ES-I3 (cell line): ENCODE measurements at regions not wholly inside any gene's neighbourhood (a gene's known extent, or its start where the extent isn't known, plus 50 kb on each side); places are given as distances from the start of the nearest gene placed in this dataset.

Experiments
- H3K36me3 ChIP-seq: 2 replicates; pipeline ENCODE4 v1.6.1; 2013; ENCODE audit warnings: mild to moderate bottlenecking, low read length, control low read depth, moderate library complexity; ENCODE audit not compliant: insufficient read depth
- H3K4me1 ChIP-seq: 2 replicates; pipeline ENCODE4 v1.6.1; 2013; ENCODE audit warnings: mild to moderate bottlenecking, control low read depth, low read length; ENCODE audit not compliant: insufficient read depth
- H3K9ac ChIP-seq: 2 replicates; pipeline ENCODE4 v1.6.1; 2013; ENCODE audit warnings: low read depth, mild to moderate bottlenecking, low read length, moderate library complexity
- H3K9me3 ChIP-seq: 2 replicates; pipeline ENCODE4 v1.6.1; 2013; ENCODE audit warnings: mild to moderate bottlenecking, low read length, moderate library complexity; ENCODE audit not compliant: control insufficient read depth, insufficient read depth

DNA sequence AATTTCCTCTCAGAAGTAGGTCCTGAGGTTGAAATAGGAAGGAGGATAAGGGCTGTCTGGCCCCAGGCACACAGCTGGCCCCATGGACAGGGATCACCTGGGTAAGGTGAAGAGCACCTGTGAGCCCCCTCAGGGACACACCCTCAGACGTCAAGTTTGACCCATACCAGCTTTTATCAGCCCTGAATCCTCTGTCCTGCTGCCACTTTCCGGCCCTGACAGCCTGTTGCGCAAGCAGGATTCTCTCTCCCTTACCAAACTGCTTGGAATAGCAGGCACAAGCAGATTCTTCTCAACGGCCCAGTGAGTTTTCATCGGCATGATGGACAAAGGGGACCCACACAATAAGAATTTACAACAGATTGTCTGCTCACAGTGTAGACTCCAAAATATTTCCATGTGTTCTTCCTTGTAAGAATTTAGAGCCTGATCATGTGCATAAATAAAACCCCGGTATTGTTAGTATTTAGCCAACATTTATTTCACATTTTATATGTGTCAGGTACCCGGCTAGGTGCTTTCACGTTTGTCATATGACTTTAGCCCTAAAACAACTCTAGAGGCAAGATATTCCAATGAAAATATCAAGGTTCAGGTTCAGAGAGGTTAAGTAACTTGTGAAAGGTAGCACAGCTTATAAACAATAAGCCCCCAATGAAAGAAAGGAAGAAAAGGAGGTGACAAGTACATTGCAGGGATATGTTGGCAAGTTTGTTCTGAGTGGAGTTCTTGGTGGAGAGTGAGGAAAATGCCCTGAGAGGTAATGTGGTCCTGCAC, 107.2 kb upstream of the KIT start:
- Histone ChIP-seq H3K9me3 (no peaks in the 10 kb centered on the region), H3K9ac (no peak overlapping the region), H3K36me3 (no peaks in the 10 kb centered on the region), H3K4me1 (peaks cover 8% of the 10 kb centered on the region)

DNA sequence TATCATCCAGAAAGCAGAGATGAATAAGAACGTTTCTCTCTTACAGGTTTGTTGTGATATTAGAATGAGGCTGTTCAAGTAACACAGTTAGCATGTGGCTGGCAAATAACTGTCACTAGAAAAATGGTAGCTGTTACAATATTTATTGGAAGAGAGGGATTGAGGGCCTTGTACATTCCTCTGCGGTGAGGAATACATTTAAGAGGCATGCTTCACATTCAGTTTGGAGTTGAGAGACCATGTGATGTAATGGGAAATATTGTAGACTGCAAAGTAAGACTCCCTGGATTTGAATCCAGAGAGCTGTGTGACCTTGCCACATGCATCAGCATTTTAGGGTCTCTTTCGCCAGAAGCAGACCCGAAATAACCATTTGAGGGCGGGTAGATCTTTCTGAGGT, 104.8 kb upstream of the KIT start:
- Histone ChIP-seq H3K36me3 (no peaks in the 10 kb centered on the region), H3K4me1 (peaks cover under 1% of the 10 kb centered on the region), H3K9ac (no peak overlapping the region), H3K9me3 (no peaks in the 10 kb centered on the region)

DNA sequence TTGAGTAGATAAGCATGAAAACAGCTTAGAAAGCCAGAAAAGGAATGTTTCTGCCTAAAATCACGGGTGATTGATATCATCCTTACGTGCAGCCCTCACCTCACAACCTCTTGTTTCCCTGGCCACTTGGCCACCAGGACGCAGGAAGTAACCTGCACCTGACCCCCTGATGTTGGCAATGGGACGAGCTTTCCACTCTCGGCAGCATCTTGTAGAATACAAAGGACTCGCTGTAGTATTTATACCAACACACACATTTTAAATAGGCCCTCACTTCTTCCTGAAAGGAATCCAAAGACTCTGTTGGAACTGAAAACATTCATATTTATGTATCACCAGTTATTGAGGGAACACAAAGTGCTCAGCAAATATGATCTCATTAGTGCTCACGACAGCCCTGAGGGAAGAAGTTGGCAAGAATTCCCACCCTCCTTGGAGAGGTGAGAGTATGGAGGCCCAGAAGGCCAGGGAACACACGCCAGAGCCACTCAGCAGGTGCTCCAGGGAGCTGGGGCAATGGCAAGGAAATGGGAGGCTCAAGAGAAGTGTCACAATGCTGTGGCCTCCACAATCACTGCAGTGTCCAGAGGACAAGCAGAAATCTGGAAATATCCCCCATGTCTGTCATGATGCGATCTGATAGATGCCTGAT, 103.3 kb upstream of the KIT start:
- no peak overlapping the region for H3K9ac ChIP-seq

DNA sequence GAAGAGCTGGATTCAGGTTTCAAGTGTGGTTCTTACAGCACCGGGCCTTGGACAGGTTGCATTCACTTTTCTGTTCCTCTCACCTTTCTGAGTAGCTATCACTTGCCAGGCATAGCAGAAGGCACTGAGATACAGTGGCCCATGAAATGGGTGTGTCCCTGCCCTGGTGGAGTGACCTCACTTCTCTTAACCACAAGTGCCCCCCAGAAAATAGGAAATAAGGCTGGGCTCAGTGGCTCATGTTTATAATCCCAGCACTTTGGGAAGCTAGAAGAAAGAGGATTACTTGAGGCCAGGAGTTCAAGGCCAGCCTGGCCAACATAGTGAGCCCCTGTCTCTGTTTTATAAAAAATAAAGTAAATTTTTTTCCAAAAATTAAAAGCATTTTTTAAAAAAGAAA, 101.7 kb upstream of the KIT start:
- Histone ChIP-seq H3K4me1 (no peaks in the 10 kb centered on the region), H3K9ac (no peak overlapping the region)

More for the DNA sequence above, 103.3 kb upstream of the KIT start:
- H3K9me3 ChIP-seq: no peaks in the 10 kb centered on the region
- no peaks in the 10 kb centered on the region for H3K36me3 ChIP-seq
- H3K4me1 ChIP-seq: no peaks in the 10 kb centered on the region; the same call in none of the 2 replicates

DNA sequence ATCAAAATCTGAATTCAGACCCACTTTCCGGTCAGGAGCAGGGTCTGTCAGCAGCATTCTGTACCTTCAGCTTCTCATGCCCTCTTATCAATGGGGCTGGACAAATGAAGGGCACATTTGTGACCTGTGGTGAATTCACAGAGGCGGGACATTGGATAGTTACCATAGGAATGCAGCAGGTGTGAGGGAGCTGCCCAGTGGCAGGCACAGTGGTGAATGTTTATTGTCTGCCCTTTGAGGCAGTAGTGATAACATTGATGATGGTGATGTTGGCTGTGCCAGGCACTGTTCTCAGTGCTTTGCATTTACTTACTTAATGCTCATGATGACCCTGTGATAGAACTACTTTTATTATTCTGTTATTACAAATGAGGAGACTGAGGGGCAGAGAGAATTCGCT, 101.2 kb upstream of the KIT start:
- Histone ChIP-seq H3K4me1 (no peaks in the 10 kb centered on the region), H3K36me3 (no peaks in the 10 kb centered on the region), H3K9ac (no peak overlapping the region), H3K9me3 (no peaks in the 10 kb centered on the region)

More for the DNA sequence above, 101.7 kb upstream of the KIT start:
- H3K9me3 ChIP-seq: no peaks in the 10 kb centered on the region
- no peaks in the 10 kb centered on the region for H3K36me3 ChIP-seq

DNA sequence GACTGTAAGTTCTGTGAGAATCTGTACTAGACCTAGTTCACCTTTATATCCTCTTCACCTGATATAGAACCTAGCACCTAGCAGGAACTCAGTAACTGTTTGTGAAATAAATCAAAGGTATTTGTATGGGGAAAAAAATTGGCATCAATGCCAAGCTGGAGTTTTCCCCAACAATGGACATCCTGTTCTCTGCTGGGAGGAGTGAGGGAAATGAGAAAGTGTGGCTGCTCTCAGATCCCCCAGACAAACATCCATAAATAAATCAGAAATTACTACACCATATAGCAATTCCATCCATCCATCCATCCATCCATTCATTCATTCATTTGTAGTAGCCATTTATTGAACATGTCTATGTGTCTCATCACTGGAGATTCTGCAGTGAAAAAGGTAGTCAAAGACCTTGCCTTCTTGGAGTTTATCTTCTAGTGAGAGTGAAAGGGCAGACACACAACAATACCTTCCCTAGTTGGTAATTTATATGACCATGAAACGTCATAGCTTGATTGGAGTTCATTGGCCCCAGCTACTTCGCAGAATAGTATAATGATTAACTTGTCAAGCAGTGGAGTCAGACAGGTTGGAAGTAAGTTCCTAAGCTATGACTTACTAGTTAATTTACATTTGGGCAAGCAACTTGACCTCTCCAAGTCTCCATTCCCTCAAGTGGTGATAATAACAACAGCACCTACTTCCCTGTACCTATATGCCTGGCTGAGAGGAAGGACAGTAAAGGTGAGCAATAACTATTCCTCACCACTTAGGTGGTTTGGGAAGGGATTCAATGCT, 98.7 kb upstream of the KIT start:
- no peaks in the 10 kb centered on the region for H3K4me1 ChIP-seq
- H3K9me3 ChIP-seq: no peaks in the 10 kb centered on the region
- no peak overlapping the region for H3K9ac ChIP-seq
- H3K36me3 ChIP-seq: no peaks in the 10 kb centered on the region

DNA sequence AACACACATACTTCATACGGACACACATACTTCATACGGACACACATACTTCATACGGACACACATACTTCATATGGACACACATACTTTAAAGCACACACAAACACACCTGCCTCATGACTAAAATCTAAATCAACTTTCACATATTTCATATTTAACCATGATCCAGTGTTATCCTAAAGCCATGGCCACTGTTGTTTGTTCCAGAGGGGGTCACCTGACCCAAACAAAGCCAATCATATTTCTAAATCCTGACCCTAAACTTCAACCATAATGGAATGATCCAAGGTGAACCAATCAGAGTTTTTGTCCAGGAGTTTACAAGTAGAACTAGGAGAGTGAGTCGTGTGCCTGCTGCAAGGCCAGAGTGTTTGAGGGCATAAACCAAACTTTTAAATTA, 97.2 kb upstream of the KIT start:
- Histone ChIP-seq H3K36me3 (no peaks in the 10 kb centered on the region), H3K4me1 (no peaks in the 10 kb centered on the region), H3K9me3 (no peaks in the 10 kb centered on the region), H3K9ac (no peak overlapping the region)

DNA sequence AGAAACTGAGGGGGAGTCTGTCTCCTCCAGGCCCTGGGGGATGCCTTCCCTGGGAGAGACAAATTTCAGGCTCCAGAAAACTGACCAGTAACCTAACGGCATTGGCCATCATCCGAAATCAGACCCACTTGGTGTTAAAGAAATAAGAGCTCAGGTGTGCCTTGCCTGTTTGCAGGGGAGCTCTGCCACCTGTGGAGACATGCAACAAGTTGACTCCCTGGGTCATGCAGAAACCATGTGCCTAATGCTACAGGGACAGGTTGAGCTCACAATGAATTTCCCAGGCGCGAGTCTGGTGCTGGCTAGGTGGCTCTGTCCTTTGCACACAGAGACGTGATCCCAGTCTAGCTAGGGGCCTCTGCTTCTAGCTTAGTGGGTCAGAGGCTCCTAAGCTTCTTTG, 95.8 kb upstream of the KIT start:
- H3K9me3 ChIP-seq: no peaks in the 10 kb centered on the region
- no peaks in the 10 kb centered on the region for H3K4me1 ChIP-seq
- no peak overlapping the region for H3K9ac ChIP-seq
- no peaks in the 10 kb centered on the region for H3K36me3 ChIP-seq

DNA sequence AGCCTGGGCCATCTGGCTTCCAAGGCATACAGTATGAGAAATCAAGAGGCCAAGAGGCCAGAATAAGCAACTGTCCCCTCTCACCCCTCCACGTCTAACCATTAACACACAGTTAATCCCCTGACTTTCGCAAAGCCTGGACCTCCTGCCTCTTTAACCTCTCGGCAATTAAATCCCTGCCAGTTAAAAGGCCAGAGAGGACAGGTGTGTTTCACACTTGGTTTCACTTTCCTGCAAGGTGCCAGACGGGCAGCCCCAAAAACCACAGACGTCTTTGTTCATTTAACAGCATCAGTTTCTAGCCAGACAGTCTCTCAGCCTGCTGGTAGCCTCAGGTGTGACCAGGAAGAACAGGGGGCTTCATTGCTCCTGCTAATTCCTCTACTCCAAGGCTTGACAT, 91.1 kb upstream of the KIT start:
- Histone ChIP-seq H3K9ac (no peak overlapping the region), H3K4me1 (no peaks in the 10 kb centered on the region), H3K36me3 (no peaks in the 10 kb centered on the region), H3K9me3 (no peaks in the 10 kb centered on the region)

DNA sequence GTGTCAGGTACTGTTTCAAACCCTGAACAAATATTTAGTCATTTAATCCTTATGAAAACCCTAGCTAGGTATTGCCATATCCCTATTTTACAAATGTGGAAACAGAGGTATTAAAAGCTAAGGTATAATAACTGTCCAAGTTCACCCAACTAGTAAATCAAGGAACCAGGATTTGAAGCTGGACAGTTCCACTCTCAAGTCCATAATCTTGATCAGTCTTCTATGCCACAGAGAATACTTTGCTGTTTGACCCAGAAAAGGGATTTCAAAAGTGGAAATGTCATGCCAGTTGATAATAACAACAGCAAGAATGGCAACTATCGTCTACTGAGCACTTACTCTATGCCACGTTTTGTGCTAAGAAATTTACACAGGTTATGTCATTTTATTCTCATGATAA, 90.4 kb upstream of the KIT start:
- no peaks in the 10 kb centered on the region for H3K9me3 ChIP-seq
- no peak overlapping the region for H3K9ac ChIP-seq
- H3K36me3 ChIP-seq: no peaks in the 10 kb centered on the region
- peaks cover 5% of the 10 kb centered on the region; the same call in 1 of the 2 replicates for H3K4me1 ChIP-seq

DNA sequence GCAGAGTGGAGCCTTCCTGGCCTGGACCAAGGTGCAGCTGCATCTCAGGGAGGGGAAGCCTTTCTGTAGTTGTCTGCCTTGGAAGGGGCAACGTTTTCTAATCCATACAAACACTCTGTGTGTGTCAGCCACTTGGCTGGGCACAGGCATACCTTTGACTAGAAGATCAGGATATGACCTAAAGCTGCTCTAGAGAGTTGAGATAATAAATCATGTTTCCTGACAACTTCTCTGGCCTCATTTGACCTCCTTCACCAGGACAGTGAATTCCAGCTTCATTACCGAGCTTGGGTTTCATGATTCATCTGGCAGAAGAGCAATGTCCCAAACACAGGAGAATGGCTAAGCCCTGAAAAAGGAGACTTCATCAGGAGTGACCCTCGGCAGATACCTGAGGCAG, 89.6 kb upstream of the KIT start:
- Histone ChIP-seq H3K9ac (no peak overlapping the region), H3K36me3 (no peaks in the 10 kb centered on the region), H3K9me3 (no peaks in the 10 kb centered on the region), H3K4me1 (peaks cover 6% of the 10 kb centered on the region; the same call in 1 of the 2 replicates)

DNA sequence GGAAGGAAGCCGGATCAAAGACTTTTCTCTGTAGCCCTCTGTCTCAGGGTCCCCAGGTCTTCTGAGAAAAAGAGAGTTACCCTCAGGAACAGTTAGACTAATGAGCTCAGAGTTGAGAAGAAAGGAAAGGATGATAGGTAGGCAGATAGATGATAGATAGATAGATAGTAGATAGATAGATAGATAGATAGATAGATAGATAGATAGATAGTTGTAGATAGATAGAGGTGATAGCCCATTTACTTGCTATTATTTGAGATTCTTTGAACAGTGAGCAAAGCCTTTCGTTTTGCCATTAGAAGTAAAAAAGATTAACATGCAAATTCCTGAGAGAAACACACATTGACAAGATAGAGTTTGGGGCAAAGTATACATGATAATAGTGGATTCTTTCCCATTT, 86.9 kb upstream of the KIT start:
- Histone ChIP-seq H3K4me1 (peaks cover 7% of the 10 kb centered on the region), H3K9me3 (no peaks in the 10 kb centered on the region), H3K9ac (no peak overlapping the region), H3K36me3 (no peaks in the 10 kb centered on the region)

DNA sequence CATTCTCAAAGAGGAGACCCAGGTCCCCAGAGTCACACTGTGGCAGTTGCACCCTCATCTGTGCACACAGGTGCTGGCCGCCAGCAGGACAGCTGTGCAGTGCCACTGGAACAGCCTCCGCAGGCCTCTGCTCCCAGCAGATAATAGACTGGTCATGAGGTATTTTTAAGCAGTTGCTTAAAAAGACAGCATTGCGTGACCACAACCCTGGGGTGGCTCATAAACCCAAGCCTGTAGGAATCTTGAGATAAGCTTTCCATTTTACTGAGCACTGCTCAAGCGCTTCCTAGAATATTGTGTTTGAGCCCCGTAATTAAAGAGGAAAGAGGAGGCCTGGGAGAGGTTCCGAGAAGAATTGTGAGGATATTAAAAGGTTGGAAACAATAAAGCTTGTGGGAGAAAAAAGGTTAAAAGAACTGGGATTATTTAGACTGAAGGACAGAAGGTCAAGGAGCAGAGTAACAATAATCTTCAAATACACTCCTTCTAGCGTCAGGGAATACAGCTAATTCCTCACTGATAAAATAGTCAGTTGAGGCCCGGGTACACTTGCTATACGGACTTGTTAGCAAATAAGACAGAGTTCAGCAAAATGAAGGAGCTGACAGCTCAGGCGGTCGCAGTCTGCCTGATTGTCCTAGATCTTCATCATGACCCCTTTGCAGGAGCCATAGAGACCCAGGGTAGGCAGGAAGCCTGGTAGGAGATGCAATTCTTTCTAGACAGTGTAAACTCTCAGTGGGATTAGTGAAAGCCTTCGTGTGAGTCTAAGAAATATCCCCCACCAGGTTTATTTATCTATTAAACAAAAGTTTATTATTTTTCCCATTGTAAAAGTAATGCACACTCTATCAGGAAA, 86.2 kb upstream of the KIT start:
- Histone ChIP-seq H3K9ac (no peak overlapping the region), H3K36me3 (no peaks in the 10 kb centered on the region), H3K9me3 (no peaks in the 10 kb centered on the region), H3K4me1 (peaks cover 9% of the 10 kb centered on the region)

DNA sequence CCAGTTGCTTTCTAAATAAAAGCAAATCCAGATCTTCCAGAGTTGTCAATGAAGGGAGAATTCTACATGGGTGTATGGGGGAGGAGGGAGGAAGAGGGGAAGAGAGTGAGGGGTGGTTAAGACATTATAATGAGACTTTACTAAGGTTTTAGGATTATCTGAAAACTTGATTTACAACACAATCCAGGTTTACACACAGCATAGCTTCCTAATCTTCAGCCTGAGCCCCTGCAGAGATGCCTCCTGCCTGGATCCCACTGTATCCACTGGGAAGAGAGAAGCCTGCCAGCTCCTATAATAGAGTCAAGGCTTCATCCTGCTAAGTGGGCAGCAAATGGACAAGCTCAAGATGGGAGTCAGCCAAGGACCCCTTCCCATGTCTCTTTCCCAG, 85.6 kb upstream of the KIT start:
- Histone ChIP-seq H3K4me1 (peaks cover 9% of the 10 kb centered on the region), H3K9me3 (no peaks in the 10 kb centered on the region), H3K36me3 (no peaks in the 10 kb centered on the region), H3K9ac (no peak overlapping the region)
